Loucy (cell line): ENCODE measurements at regions not wholly inside any gene's neighbourhood (a gene's known extent, or its start where the extent isn't known, plus 50 kb on each side); places are given as distances from the start of the nearest gene placed in this dataset.

Experiments
- H2AFZ ChIP-seq: fragments of 200-600 bp; sonication (generic); 2 replicates; pipeline ENCODE4 v1.6.0; 2016; ENCODE audit warnings: antibody characterized with exemption, mild to moderate bottlenecking, low read length, moderate library complexity
- H3F3A ChIP-seq: fragments of 200-600 bp; 2 replicates; pipeline ENCODE4 v1.6.0; 2016; ENCODE audit warnings: antibody characterized with exemption, low read depth, mild to moderate bottlenecking
- H3K27me3 ChIP-seq: fragments of 200-600 bp; sonication (generic); 2 replicates; pipeline ENCODE4 v1.6.1; 2014; ENCODE audit warnings: low read length, mild to moderate bottlenecking; ENCODE audit not compliant: insufficient read depth, poor library complexity, severe bottlenecking
- H3K36me3 ChIP-seq: fragments of 200-600 bp; sonication (generic); 2 replicates; pipeline ENCODE4 v1.6.1; 2016; ENCODE audit warnings: low read length; ENCODE audit not compliant: insufficient read depth
- H3K4me1 ChIP-seq: fragments of 200-600 bp; sonication (generic); 2 replicates; pipeline ENCODE4 v1.5.1; 2014; ENCODE audit warnings: low read length, mild to moderate bottlenecking; ENCODE audit not compliant: insufficient read depth, poor library complexity, severe bottlenecking
- H3K4me2 ChIP-seq: fragments of 200-600 bp; sonication (generic); 2 replicates; pipeline ENCODE4 v1.6.0; 2014; ENCODE audit warnings: antibody characterized with exemption, low read length, low read depth, mild to moderate bottlenecking; ENCODE audit not compliant: poor library complexity, severe bottlenecking
- H3K4me3 ChIP-seq: fragments of 200-600 bp; sonication (generic); 2 replicates; pipeline ENCODE4 v1.5.1; 2014; ENCODE audit warnings: low read length, mild to moderate bottlenecking, mixed read lengths; ENCODE audit not compliant: poor library complexity, severe bottlenecking
- H3K79me2 ChIP-seq: fragments of 200-600 bp; sonication (generic); 2 replicates; pipeline ENCODE4 v1.6.1; 2014; ENCODE audit warnings: low read length; ENCODE audit not compliant: insufficient read depth
- H3K9ac ChIP-seq: fragments of 200-600 bp; sonication (generic); 2 replicates; pipeline ENCODE4 v1.6.0; 2014; ENCODE audit warnings: mild to moderate bottlenecking, low read depth, low read length, moderate library complexity; ENCODE audit not compliant: poor library complexity, severe bottlenecking
- H3K9me2 ChIP-seq: fragments of 200-600 bp; sonication (generic); replicated peaks from 2 replicates; pipeline ENCODE4 v1.6.1; 2016; ENCODE audit warnings: low read depth, low read length, mixed read lengths
- H3K9me3 ChIP-seq: fragments of 200-600 bp; sonication (generic); 2 replicates; pipeline ENCODE4 v1.6.1; 2014; ENCODE audit warnings: mild to moderate bottlenecking, antibody characterized with exemption, low read length, low read depth; ENCODE audit not compliant: insufficient read depth
- H4K20me1 ChIP-seq: fragments of 200-600 bp; sonication (generic); 2 replicates; pipeline ENCODE4 v1.6.0; 2014; ENCODE audit warnings: antibody characterized with exemption, low read length, mild to moderate bottlenecking; ENCODE audit not compliant: insufficient read depth, poor library complexity, severe bottlenecking
- CTCF ChIP-seq: fragments of 200-600 bp; sonication (generic); conservative IDR thresholded peaks from 2 replicates; pipeline ENCODE4 v1.5.1; 2014; ENCODE audit warnings: mild to moderate bottlenecking, antibody characterized with exemption, low read length
- EZH2phosphoT487 ChIP-seq: fragments of 200-600 bp; IDR thresholded peaks from 2 replicates; pipeline ENCODE4 v1.6.1; 2018; ENCODE audit warnings: antibody characterized with exemption, mild to moderate bottlenecking, moderate library complexity, borderline replicate concordance

GRCh38 chr6:159512571-159512970 is 180.5 kb downstream of the SOD2 start:
- Histone ChIP-seq H3F3A (no peaks in the 10 kb centered on the region), H3K27me3 (no peaks in the 10 kb centered on the region), H3K4me1 (no peaks in the 10 kb centered on the region), H3K9me3 (no peaks in the 10 kb centered on the region), H3K4me2 (no peak overlapping the region), H3K9ac (no peak overlapping the region), H3K9me2 (no peaks in the 10 kb centered on the region), H3K79me2 (no peaks in the 10 kb centered on the region), H2AFZ (no peak overlapping the region), H3K4me3 (no peak overlapping the region), H3K36me3 (no peaks in the 10 kb centered on the region), H4K20me1 (no peaks in the 10 kb centered on the region)
- no peak for TF ChIP-seq CTCF
- TF ChIP-seq EZH2phosphoT487: no peak

- Histone ChIP-seq H3K9me2 (no peaks in the 10 kb centered on the region), H3F3A (no peaks in the 10 kb centered on the region), H3K27me3 (no peaks in the 10 kb centered on the region), H2AFZ (no peak overlapping the region), H3K4me1 (no peaks in the 10 kb centered on the region), H3K9ac (no peak overlapping the region), H3K4me3 (no peak overlapping the region), H3K9me3 (no peaks in the 10 kb centered on the region), H4K20me1 (no peaks in the 10 kb centered on the region), H3K79me2 (no peaks in the 10 kb centered on the region), H3K4me2 (no peak overlapping the region), H3K36me3 (no peaks in the 10 kb centered on the region)
- TF ChIP-seq EZH2phosphoT487 (no peak), CTCF (no peak)
These were observed 180.9 kb downstream of the SOD2 start for GRCh38 chr6:159512104-159512503.

- Histone ChIP-seq H3K9me2 (no peaks in the 10 kb centered on the region), H4K20me1 (no peaks in the 10 kb centered on the region), H3K4me1 (no peaks in the 10 kb centered on the region), H3K9ac (no peak overlapping the region), H2AFZ (no peak overlapping the region), H3K79me2 (no peaks in the 10 kb centered on the region), H3K9me3 (no peaks in the 10 kb centered on the region; the same call in 1 of the 2 replicates), H3K36me3 (no peaks in the 10 kb centered on the region), H3K4me2 (no peak overlapping the region), H3K4me3 (no peak overlapping the region), H3F3A (no peaks in the 10 kb centered on the region), H3K27me3 (no peaks in the 10 kb centered on the region)
- TF ChIP-seq CTCF (no peak), EZH2phosphoT487 (no peak)
These were observed 182.9 kb downstream of the SOD2 start for GRCh38 chr6:159510141-159510540.
